GM23338 (cell line): ENCODE measurements at regions not wholly inside any gene's neighbourhood (a gene's known extent, or its start where the extent isn't known, plus 50 kb on each side); places are given as distances from the start of the nearest gene placed in this dataset.
A peak's percentile ranks its signal among the peaks of the same experiment; 100 is the strongest.

Experiments used
- ATAC-seq: fragments of 200-7000 bp; cut with Tn5 transposase; 3 replicates; pipeline ENCODE4 v1.9.1; 2020
- DNase-seq: peaks from one replicate; pipeline ENCODE4 v3.0.0-alpha.2; 2015; ENCODE audit warnings: low spot score
- H2AFZ ChIP-seq: fragments of 200-600 bp; sonication (generic); 2 replicates; pipeline ENCODE4 v1.8.0; 2016; ENCODE audit warnings: antibody characterized with exemption, mild to moderate bottlenecking, moderate library complexity
- H3F3A ChIP-seq: fragments of 200-600 bp; sonication (generic); replicated peaks from 2 replicates; pipeline ENCODE4 v1.8.0; 2017; ENCODE audit warnings: antibody characterized with exemption, mixed run types, low read depth
- H3K27ac ChIP-seq: fragments of 200-600 bp; sonication (generic); 2 replicates; pipeline ENCODE4 v1.6.1; 2016; ENCODE audit warnings: low read depth
- H3K27me3 ChIP-seq: fragments of 200-600 bp; sonication (generic); 2 replicates; pipeline ENCODE4 v1.8.0; 2016; ENCODE audit warnings: mild to moderate bottlenecking, mixed run types, moderate library complexity; ENCODE audit not compliant: insufficient read depth
- H3K36me3 ChIP-seq: fragments of 200-600 bp; sonication (generic); 2 replicates; pipeline ENCODE4 v1.8.0; 2016; ENCODE audit warnings: mild to moderate bottlenecking; ENCODE audit not compliant: insufficient read depth
- H3K4me1 ChIP-seq: fragments of 200-600 bp; sonication (generic); 2 replicates; pipeline ENCODE4 v1.8.0; 2016; ENCODE audit warnings: mild to moderate bottlenecking, moderate library complexity; ENCODE audit not compliant: insufficient read depth
- H3K4me2 ChIP-seq: fragments of 200-600 bp; sonication (generic); 2 replicates; pipeline ENCODE4 v1.7.1; 2017; ENCODE audit warnings: mixed run types
- H3K4me3 ChIP-seq: fragments of 200-600 bp; sonication (generic); 2 replicates; pipeline ENCODE4 v1.6.1; 2016; ENCODE audit warnings: mixed run types
- H3K79me2 ChIP-seq: fragments of 200-600 bp; sonication (generic); replicated peaks from 2 replicates; pipeline ENCODE4 v1.8.0; 2017; ENCODE audit warnings: mild to moderate bottlenecking; ENCODE audit not compliant: insufficient read depth
- H3K9me2 ChIP-seq: fragments of 200-600 bp; sonication (generic); 2 replicates; pipeline ENCODE4 v1.8.0; 2017; ENCODE audit not compliant: insufficient read depth
- H4K20me1 ChIP-seq: fragments of 200-600 bp; sonication (generic); replicated peaks from 2 replicates; pipeline ENCODE4 v1.8.0; 2017; ENCODE audit warnings: mild to moderate bottlenecking; ENCODE audit not compliant: insufficient read depth
- H3K27ac Mint-ChIP-seq: 2 replicates; pipeline ENCODE4 v1.8.0; 2020; ENCODE audit warnings: inconsistent platforms, mild to moderate bottlenecking, moderate library complexity, mixed read lengths
- H3K27me3 Mint-ChIP-seq: 3 replicates; pipeline ENCODE4 v1.8.0; 2022; ENCODE audit warnings: low read depth, mild to moderate bottlenecking, moderate library complexity, mixed read lengths, inconsistent platforms; ENCODE audit not compliant: insufficient read depth, poor library complexity
- H3K36me3 Mint-ChIP-seq: 3 replicates; pipeline ENCODE4 v1.8.0; 2021; ENCODE audit warnings: low read depth, mild to moderate bottlenecking, inconsistent platforms, moderate library complexity, mixed read lengths
- H3K4me1 Mint-ChIP-seq: 3 replicates; pipeline ENCODE4 v1.8.0; 2020; ENCODE audit warnings: mild to moderate bottlenecking, inconsistent platforms, mixed read lengths
- H3K4me3 Mint-ChIP-seq: 3 replicates; pipeline ENCODE4 v1.8.0; 2021; ENCODE audit warnings: moderate library complexity, mild to moderate bottlenecking, inconsistent platforms, mixed read lengths
- H3K9me3 Mint-ChIP-seq: 3 replicates; pipeline ENCODE4 v1.8.0; 2020; ENCODE audit warnings: moderate library complexity, mild to moderate bottlenecking, inconsistent platforms, mixed read lengths
- CREB1 ChIP-seq: fragments of 250-450 bp; sonication (Bioruptor Pico); IDR thresholded peaks from 2 replicates; pipeline ENCODE4 v1.5.0; 2020; ENCODE audit warnings: low read depth, mild to moderate bottlenecking, moderate library complexity
- EZH2 ChIP-seq: fragments of 200-600 bp; sonication (generic); IDR thresholded peaks from one replicate; pipeline ENCODE4 v1.8.0; 2017; ENCODE audit warnings: antibody characterized with exemption, mild to moderate bottlenecking, low read depth; ENCODE audit not compliant: unreplicated experiment
- EZH2phosphoT487 ChIP-seq: fragments of 200-600 bp; sonication (generic); IDR thresholded peaks from one replicate; pipeline ENCODE4 v1.8.1; 2018; ENCODE audit warnings: antibody characterized with exemption; ENCODE audit not compliant: unreplicated experiment
- JUNB ChIP-seq: IDR thresholded peaks from one replicate; pipeline ENCODE4 v1.6.1; 2016; ENCODE audit warnings: antibody characterized with exemption; ENCODE audit not compliant: unreplicated experiment
- NANOG ChIP-seq: IDR thresholded peaks from 2 replicates; pipeline ENCODE4 v1.6.1; 2016; ENCODE audit warnings: antibody characterized with exemption, borderline replicate concordance
- STAT1 ChIP-seq: IDR thresholded peaks from one replicate; pipeline ENCODE4 v1.6.1; 2016; ENCODE audit warnings: antibody characterized with exemption; ENCODE audit not compliant: unreplicated experiment
- ZNF331 ChIP-seq: fragments of 250-450 bp; sonication (Bioruptor Pico); IDR thresholded peaks from 2 replicates; pipeline ENCODE4 v1.5.0; 2020; ENCODE audit warnings: low read depth, mild to moderate bottlenecking, moderate library complexity
- TF ChIP-seq, protein P1 (sequence below), 2 experiments: fragments of 200-600 bp in 1 of 2; sonication (generic) in 1 of 2; conservative IDR thresholded peaks; 2 replicates each; pipeline versions ENCODE4 v1.5.1 to v1.6.1; 2016 to 2017; ENCODE audit warnings: antibody characterized with exemption in 2 of 2, low read depth in 2 of 2, mild to moderate bottlenecking in 2 of 2, moderate library complexity in 1 of 2
- TF ChIP-seq, protein P2 (sequence below): IDR thresholded peaks from one replicate; pipeline ENCODE4 v1.6.1; 2018; ENCODE audit warnings: antibody characterized with exemption; ENCODE audit not compliant: unreplicated experiment

DNA sequence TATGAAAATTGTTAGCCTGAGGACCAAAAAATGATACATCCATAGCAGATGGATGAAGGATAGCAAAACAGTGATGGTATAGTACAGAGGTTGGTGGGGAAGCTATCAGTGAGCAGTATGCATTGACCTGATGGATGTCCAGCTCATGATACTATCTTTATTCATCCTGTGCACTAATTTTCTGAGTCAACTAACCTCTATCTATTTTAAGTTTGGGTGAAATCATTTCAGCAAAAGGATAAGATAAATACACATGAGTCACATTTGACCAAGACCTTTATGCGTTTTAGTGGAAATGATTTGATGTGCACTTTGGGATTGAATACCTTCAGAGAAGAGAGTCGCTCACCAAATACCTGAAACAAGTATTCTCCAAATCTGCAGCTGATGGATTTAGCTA lies 351.0 kb upstream of the NR3C2 start:
- no peak overlapping the region for H3K4me2 ChIP-seq
- no peaks in the 10 kb centered on the region for H3K9me3 Mint-ChIP-seq
- no peak overlapping the region for H3K4me3 ChIP-seq
- no peaks in the 10 kb centered on the region for H3K27me3 ChIP-seq
- DNase-seq (no peak), ATAC-seq (no peak)
- H3K36me3 ChIP-seq, result no peaks in the 10 kb centered on the region
- H3K36me3 Mint-ChIP-seq, result no peaks in the 10 kb centered on the region
- no peaks in the 10 kb centered on the region; the same call in 1 of the 2 replicates for H3K4me1 ChIP-seq
- H3K9me2 ChIP-seq, result peaks cover 14% of the 10 kb centered on the region; the same call in 1 of the 2 replicates
- H3F3A ChIP-seq, result no peaks in the 10 kb centered on the region
- H3K4me3 Mint-ChIP-seq, result no peak overlapping the region
- peaks cover 18% of the 10 kb centered on the region; the same call in 2 of the 3 replicates for H3K4me1 Mint-ChIP-seq
- H4K20me1 ChIP-seq, result no peaks in the 10 kb centered on the region
- no peak overlapping the region for H3K27ac ChIP-seq
- no peaks in the 10 kb centered on the region for H3K79me2 ChIP-seq
- H3K27ac Mint-ChIP-seq, result no peak overlapping the region
- H2AFZ ChIP-seq, result no peak overlapping the region
- TF ChIP-seq, protein P1, sequence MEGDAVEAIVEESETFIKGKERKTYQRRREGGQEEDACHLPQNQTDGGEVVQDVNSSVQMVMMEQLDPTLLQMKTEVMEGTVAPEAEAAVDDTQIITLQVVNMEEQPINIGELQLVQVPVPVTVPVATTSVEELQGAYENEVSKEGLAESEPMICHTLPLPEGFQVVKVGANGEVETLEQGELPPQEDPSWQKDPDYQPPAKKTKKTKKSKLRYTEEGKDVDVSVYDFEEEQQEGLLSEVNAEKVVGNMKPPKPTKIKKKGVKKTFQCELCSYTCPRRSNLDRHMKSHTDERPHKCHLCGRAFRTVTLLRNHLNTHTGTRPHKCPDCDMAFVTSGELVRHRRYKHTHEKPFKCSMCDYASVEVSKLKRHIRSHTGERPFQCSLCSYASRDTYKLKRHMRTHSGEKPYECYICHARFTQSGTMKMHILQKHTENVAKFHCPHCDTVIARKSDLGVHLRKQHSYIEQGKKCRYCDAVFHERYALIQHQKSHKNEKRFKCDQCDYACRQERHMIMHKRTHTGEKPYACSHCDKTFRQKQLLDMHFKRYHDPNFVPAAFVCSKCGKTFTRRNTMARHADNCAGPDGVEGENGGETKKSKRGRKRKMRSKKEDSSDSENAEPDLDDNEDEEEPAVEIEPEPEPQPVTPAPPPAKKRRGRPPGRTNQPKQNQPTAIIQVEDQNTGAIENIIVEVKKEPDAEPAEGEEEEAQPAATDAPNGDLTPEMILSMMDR (conservative IDR thresholded peaks at IDR 0.05; ENCODE audit: low read depth in 2 of 2), result no peak
- TF ChIP-seq, protein P2, sequence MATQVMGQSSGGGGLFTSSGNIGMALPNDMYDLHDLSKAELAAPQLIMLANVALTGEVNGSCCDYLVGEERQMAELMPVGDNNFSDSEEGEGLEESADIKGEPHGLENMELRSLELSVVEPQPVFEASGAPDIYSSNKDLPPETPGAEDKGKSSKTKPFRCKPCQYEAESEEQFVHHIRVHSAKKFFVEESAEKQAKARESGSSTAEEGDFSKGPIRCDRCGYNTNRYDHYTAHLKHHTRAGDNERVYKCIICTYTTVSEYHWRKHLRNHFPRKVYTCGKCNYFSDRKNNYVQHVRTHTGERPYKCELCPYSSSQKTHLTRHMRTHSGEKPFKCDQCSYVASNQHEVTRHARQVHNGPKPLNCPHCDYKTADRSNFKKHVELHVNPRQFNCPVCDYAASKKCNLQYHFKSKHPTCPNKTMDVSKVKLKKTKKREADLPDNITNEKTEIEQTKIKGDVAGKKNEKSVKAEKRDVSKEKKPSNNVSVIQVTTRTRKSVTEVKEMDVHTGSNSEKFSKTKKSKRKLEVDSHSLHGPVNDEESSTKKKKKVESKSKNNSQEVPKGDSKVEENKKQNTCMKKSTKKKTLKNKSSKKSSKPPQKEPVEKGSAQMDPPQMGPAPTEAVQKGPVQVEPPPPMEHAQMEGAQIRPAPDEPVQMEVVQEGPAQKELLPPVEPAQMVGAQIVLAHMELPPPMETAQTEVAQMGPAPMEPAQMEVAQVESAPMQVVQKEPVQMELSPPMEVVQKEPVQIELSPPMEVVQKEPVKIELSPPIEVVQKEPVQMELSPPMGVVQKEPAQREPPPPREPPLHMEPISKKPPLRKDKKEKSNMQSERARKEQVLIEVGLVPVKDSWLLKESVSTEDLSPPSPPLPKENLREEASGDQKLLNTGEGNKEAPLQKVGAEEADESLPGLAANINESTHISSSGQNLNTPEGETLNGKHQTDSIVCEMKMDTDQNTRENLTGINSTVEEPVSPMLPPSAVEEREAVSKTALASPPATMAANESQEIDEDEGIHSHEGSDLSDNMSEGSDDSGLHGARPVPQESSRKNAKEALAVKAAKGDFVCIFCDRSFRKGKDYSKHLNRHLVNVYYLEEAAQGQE, result no peak
- TF ChIP-seq STAT1 (no peak), NANOG (no peak), EZH2 (no peak), JUNB (no peak)
- peaks cover 4% of the 10 kb centered on the region for H3K27me3 Mint-ChIP-seq

DNA sequence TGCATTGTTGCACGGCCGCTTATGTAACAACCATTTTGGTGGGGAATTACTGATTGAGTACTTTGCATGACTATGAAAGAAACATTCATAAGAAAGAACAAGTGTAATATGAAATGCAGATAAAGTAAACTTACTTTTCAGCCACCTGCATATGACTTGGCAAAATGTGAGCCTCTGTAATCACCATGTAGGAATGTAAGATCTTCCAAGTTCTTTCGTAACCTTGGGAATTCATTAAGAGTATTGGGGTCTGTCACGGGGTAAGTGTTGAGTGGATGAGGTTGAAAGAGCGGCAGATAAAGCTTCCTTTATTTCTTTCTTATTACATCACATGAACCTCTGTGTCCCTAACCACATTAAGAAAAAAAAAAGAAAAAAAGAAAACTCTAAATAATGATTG lies 348.5 kb upstream of the NR3C2 start:
- H3K4me1 Mint-ChIP-seq, result peaks cover 29% of the 10 kb centered on the region
- Histone ChIP-seq H3K4me2 (no peak overlapping the region), H3K79me2 (no peaks in the 10 kb centered on the region), H3K27me3 (no peaks in the 10 kb centered on the region), H4K20me1 (no peaks in the 10 kb centered on the region), H3K27ac (no peak overlapping the region), H2AFZ (peak overlapping the region; percentile 11; the same call in 1 of the 2 replicates), H3K4me1 (peaks cover 16% of the 10 kb centered on the region), H3F3A (no peaks in the 10 kb centered on the region), H3K4me3 (no peak overlapping the region), H3K36me3 (no peaks in the 10 kb centered on the region), H3K9me2 (peaks cover 10% of the 10 kb centered on the region; the same call in 1 of the 2 replicates)
- TF ChIP-seq CREB1, result no peak
- TF ChIP-seq EZH2phosphoT487, result no peak
- no peak for TF ChIP-seq ZNF331 (CRISPR knock-in tag)
- TF ChIP-seq, protein P1 (conservative IDR thresholded peaks at IDR 0.05; ENCODE audit: low read depth in 2 of 2), result no peak
- H3K27me3 Mint-ChIP-seq, result peaks cover 4% of the 10 kb centered on the region
- no peak overlapping the region for H3K4me3 Mint-ChIP-seq
- DNase-seq, result no peak
- H3K9me3 Mint-ChIP-seq, result no peaks in the 10 kb centered on the region
- H3K36me3 Mint-ChIP-seq, result no peaks in the 10 kb centered on the region
- ATAC-seq, result no peak
- peak overlapping the region; percentile 56; the same call in 1 of the 2 replicates for H3K27ac Mint-ChIP-seq
